Urothelium cell line (cell line): ENCODE measurements at regions not wholly inside any gene's neighbourhood (a gene's known extent, or its start where the extent isn't known, plus 50 kb on each side); places are given as distances from the start of the nearest gene placed in this dataset.

ENCODE experiments used
- DNase-seq: peaks from one replicate; pipeline ENCODE4 v3.0.0; 2011; ENCODE audit warnings: low spot score, mixed read lengths
- FAIRE-seq: peaks from 2 replicates; lab custom pipeline; 2011; peaks lifted over from hg19 to GRCh38; lab: Jason Lieb, UNC

GRCh38 chr3:7881946-7882345 is 619.7 kb upstream of the LMCD1 start:
- no peak for FAIRE-seq
- DNase-seq, result no peak

- FAIRE-seq, result no peak
- DNase-seq, result no peak
Observed at GRCh38 chr3:7897655-7898054, 604.0 kb upstream of the LMCD1 start.

GRCh38 chr3:7913283-7913682 is 588.3 kb upstream of the LMCD1 start:
- no peak for DNase-seq

GRCh38 chr3:7915356-7915755 is 586.3 kb upstream of the LMCD1 start:
- DNase-seq, result no peak
- FAIRE-seq, result no peak

More at GRCh38 chr3:7913283-7913682, 588.3 kb upstream of the LMCD1 start:
- no peak for FAIRE-seq

- no peak for DNase-seq
- no peak for FAIRE-seq
Observed at GRCh38 chr3:7917443-7918151, 584.0 kb upstream of the LMCD1 start.

GRCh38 chr3:7920211-7920610 is 581.4 kb upstream of the LMCD1 start:
- no peak for FAIRE-seq
- DNase-seq, result no peak

- no peak for FAIRE-seq
- DNase-seq, result no peak
Observed at GRCh38 chr3:7924228-7924627, 577.4 kb upstream of the LMCD1 start.

GRCh38 chr3:7927015-7927414 is 574.6 kb upstream of the LMCD1 start:
- FAIRE-seq, result no peak
- no peak for DNase-seq

- DNase-seq, result no peak
- no peak for FAIRE-seq
Observed at GRCh38 chr3:7927864-7928263, 573.8 kb upstream of the LMCD1 start.

- FAIRE-seq (no peak), DNase-seq (no peak)
Observed at GRCh38 chr3:7929319-7929889, 572.2 kb upstream of the LMCD1 start.

- FAIRE-seq (no peak), DNase-seq (no peak)
Observed at GRCh38 chr3:7934362-7934761, 567.3 kb upstream of the LMCD1 start.

- no peak for DNase-seq
- no peak for FAIRE-seq
Observed at GRCh38 chr3:7947930-7948329, 553.7 kb upstream of the LMCD1 start.

GRCh38 chr3:7950890-7951289 is 550.7 kb upstream of the LMCD1 start:
- DNase-seq (peak; percentile 43), FAIRE-seq (no peak)

- DNase-seq, result peak; percentile 54
- FAIRE-seq, result no peak
Observed at GRCh38 chr3:7953449-7954014, 548.1 kb upstream of the LMCD1 start.

GRCh38 chr3:7957024-7957423 is 544.6 kb upstream of the LMCD1 start:
- FAIRE-seq (no peak), DNase-seq (no peak)

GRCh38 chr3:7959094-7959493 is 542.5 kb upstream of the LMCD1 start:
- FAIRE-seq (no peak), DNase-seq (no peak)

- DNase-seq, result no peak
- no peak for FAIRE-seq
Observed at GRCh38 chr3:7960601-7961000, 541.0 kb upstream of the LMCD1 start.

- FAIRE-seq (no peak), DNase-seq (no peak)
Observed at GRCh38 chr3:7962301-7962700, 539.3 kb upstream of the LMCD1 start.

- DNase-seq, result no peak
- FAIRE-seq, result no peak
Observed at GRCh38 chr3:7964899-7965298, 536.7 kb upstream of the LMCD1 start.

- FAIRE-seq (peak; percentile 69), DNase-seq (no peak)
Observed at GRCh38 chr3:7973006-7973405, 528.6 kb upstream of the LMCD1 start.

- DNase-seq, result peak; percentile 56
- no peak for FAIRE-seq
Observed at GRCh38 chr3:7977245-7978086, 524.2 kb upstream of the LMCD1 start.

GRCh38 chr3:7978087-7978422 is 523.6 kb upstream of the LMCD1 start:
- no peak for FAIRE-seq
- no peak for DNase-seq
